Prostate gland (tissue), 2 donors: ENCODE measurements at regions not wholly inside any gene's neighbourhood (a gene's known extent, or its start where the extent isn't known, plus 50 kb on each side); places are given as distances from the start of the nearest gene placed in this dataset.

Source experiments
- DNase-seq: peaks from one replicate; pipeline ENCODE4 v3.0.0-alpha.2; 2019; ENCODE audit warnings: low spot score
- H3K27ac ChIP-seq, 2 donors: fragments of 200-600 bp; sonication (generic); 2 replicates each; pipeline ENCODE4 v1.5.1; 2017 to 2019
- H3K27me3 ChIP-seq: fragments of 200-600 bp; sonication (generic); replicated peaks from 2 replicates; pipeline ENCODE4 v1.5.1; 2019; ENCODE audit not compliant: insufficient read depth
- H3K36me3 ChIP-seq, 2 donors: fragments of 200-600 bp; sonication (generic); 1 replicate in 1 of 2; 2 replicates in 1 of 2; pipeline versions ENCODE4 v1.5.1 to v1.8.1; 2017 to 2019
- H3K4me1 ChIP-seq: fragments of 200-600 bp; sonication (generic); replicated peaks from 2 replicates; pipeline ENCODE4 v1.5.1; 2019
- H3K4me3 ChIP-seq, 2 donors: fragments of 200-600 bp; sonication (generic); 2 replicates each; pipeline ENCODE4 v1.5.1; 2017 to 2019
- H3K9me3 ChIP-seq: fragments of 200-600 bp; sonication (generic); 2 replicates; pipeline ENCODE4 v1.5.1; 2017
- POLR2A ChIP-seq: fragments of 450-650 bp; IDR thresholded peaks from one replicate; pipeline ENCODE4 v1.6.1; 2016; ENCODE audit warnings: antibody characterized with exemption, mild to moderate bottlenecking
- POLR2AphosphoS5 ChIP-seq: sonication (generic); formaldehyde crosslinking; IDR thresholded peaks from one replicate; pipeline ENCODE4 v1.6.1; 2017; ENCODE audit warnings: antibody characterized with exemption
- WGBS: methylation state at CpG from one replicate; pipeline ENCODE4 v1.1.5; 2018; 5-methylcytosine and 5-hydroxymethylcytosine counted together
- intact Hi-C: fragments of 100-400 bp; cut with DNase I; formaldehyde crosslinking; loops from one replicate; pipeline ENCODE4 v1.14.2; 2022
- TF ChIP-seq, protein P1 (sequence below), 4 experiments: fragments of 200-600 bp in 2 of 4; fragments of 450-650 bp in 2 of 4; sonication (generic) in 2 of 4; IDR thresholded peaks; 1 replicate in 3 of 4; 2 replicates in 1 of 4; pipeline ENCODE4 v1.5.1; 2016 to 2019; ENCODE audit warnings: antibody characterized with exemption in 4 of 4, mild to moderate bottlenecking in 2 of 4, moderate library complexity in 2 of 4

DNA sequence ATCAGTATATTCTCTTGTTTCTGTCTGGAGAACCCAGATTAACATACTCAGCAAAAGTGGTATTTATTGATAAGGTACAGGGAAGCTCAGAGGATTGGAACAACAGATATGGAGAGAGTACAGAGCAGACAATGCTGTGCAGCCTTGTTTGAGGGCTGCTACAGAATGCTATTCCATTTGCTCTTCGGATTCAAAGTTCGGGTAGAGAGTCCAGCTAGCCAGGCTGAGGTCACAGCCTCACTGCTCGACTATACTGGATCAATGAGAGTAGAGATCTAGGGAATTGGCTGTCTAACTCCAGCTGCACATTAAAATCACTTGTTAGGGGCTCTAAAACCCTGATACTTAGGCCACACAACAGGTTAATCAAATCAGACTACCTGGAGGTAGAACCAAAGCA lies 200.1 kb upstream of the BTBD3 start:
- TF ChIP-seq, protein P1, sequence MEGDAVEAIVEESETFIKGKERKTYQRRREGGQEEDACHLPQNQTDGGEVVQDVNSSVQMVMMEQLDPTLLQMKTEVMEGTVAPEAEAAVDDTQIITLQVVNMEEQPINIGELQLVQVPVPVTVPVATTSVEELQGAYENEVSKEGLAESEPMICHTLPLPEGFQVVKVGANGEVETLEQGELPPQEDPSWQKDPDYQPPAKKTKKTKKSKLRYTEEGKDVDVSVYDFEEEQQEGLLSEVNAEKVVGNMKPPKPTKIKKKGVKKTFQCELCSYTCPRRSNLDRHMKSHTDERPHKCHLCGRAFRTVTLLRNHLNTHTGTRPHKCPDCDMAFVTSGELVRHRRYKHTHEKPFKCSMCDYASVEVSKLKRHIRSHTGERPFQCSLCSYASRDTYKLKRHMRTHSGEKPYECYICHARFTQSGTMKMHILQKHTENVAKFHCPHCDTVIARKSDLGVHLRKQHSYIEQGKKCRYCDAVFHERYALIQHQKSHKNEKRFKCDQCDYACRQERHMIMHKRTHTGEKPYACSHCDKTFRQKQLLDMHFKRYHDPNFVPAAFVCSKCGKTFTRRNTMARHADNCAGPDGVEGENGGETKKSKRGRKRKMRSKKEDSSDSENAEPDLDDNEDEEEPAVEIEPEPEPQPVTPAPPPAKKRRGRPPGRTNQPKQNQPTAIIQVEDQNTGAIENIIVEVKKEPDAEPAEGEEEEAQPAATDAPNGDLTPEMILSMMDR (IDR thresholded peaks at IDR 0.05), result no peak
- TF ChIP-seq POLR2AphosphoS5, result no peak
- TF ChIP-seq POLR2A, result no peak
- H3K4me3 ChIP-seq, result no peak overlapping the region
- 100% methylated on average over 3 of the region's 3 CpGs for WGBS
- DNase-seq, result no peak
- H3K4me1 ChIP-seq, result no peaks in the 10 kb centered on the region
- H3K27me3 ChIP-seq, result no peaks in the 10 kb centered on the region
- intact Hi-C loops, result no loop called here
- no peaks in the 10 kb centered on the region for H3K36me3 ChIP-seq
- H3K9me3 ChIP-seq, result no peaks in the 10 kb centered on the region
- no peak overlapping the region for H3K27ac ChIP-seq

DNA sequence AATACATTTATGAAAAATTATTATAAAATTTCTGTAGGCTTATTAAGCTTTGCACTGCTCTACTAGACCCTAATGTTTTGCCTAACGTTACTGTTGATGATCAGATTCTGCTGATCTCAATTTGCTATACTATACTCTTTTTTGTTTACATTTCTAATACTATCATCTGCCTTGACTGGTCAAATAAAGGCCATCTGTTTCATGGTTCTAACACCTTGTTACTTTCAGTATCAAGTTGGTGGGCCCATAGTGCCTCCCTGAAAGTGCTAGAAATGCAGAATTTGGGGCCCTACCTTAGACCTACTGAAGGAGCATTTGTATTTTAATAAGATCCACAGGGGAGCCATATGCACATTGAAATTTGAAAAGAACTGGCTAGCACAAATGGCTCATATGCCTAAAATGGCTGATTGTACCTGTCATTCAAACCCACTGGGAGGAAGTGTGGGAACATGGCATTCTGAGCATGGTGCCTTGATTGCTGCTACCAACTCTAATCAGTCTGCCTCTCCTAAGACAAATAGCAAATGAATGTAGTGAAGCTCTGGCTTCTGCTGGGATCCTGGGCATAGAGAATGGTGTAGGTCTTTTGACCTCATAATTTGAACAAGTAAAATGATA lies 199.1 kb upstream of the BTBD3 start:
- no peaks in the 10 kb centered on the region for H3K4me1 ChIP-seq
- H3K27me3 ChIP-seq, result no peaks in the 10 kb centered on the region
- no peak overlapping the region for H3K4me3 ChIP-seq
- DNase-seq, result no peak
- WGBS, result 80% methylated on average over 1 of the region's 1 CpG
- intact Hi-C loops, result no loop called here
- TF ChIP-seq POLR2AphosphoS5, result no peak
- TF ChIP-seq, protein P1 (IDR thresholded peaks at IDR 0.05), result no peak
- TF ChIP-seq POLR2A, result no peak
- no peaks in the 10 kb centered on the region for H3K9me3 ChIP-seq
- H3K27ac ChIP-seq, result no peak overlapping the region
- no peaks in the 10 kb centered on the region for H3K36me3 ChIP-seq

DNA sequence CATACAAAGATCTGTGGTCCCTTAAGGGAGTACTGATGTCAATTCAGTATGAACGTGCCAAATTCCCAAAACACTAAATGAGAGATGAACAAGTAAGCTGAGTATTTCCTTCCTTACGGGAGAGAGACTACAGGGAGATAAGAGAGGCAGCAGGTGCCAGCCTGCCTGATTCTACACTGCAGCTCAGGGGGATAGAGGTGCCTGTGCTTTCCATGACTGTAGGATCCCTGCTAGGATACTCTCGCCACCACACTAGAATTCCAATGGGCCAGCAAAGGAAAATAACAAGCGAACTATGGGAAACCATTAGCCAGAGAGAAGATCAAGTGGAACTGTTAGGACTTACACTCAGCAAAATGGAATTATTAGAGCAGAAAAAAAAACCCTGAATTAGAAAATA lies 198.5 kb upstream of the BTBD3 start:
- H3K27ac ChIP-seq, result no peak overlapping the region
- no peaks in the 10 kb centered on the region for H3K4me1 ChIP-seq
- H3K9me3 ChIP-seq, result no peaks in the 10 kb centered on the region
- DNase-seq, result no peak
- no peaks in the 10 kb centered on the region for H3K36me3 ChIP-seq
- intact Hi-C loops, result no loop called here
- TF ChIP-seq POLR2AphosphoS5, result no peak
- 62% methylated on average over 4 of the region's 4 CpGs for WGBS
- H3K27me3 ChIP-seq, result no peaks in the 10 kb centered on the region
- H3K4me3 ChIP-seq, result no peak overlapping the region

DNA sequence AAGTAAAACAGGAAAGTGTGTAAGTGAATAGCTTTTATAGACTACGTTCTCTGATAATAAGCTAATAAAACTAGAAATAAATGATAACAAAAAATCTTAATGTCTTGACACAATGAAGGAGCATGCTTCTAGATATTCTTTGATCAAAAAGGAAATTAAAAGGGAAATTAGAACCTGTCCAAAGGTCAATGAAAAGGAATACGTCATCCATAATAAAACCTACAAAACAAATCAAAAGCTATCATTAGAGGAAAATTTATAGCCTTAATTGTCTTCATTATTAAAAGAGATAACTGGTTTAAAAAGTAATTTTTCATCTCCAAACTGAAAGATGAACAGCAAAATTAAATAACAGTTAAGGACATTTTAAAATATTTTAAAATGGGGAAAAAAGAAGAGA lies 196.3 kb upstream of the BTBD3 start:
- no peaks in the 10 kb centered on the region for H3K9me3 ChIP-seq
- intact Hi-C loops, result no loop called here
- H3K36me3 ChIP-seq, result no peaks in the 10 kb centered on the region
- H3K4me1 ChIP-seq, result no peaks in the 10 kb centered on the region
- no peak overlapping the region for H3K4me3 ChIP-seq
- H3K27ac ChIP-seq, result no peak overlapping the region
- no peaks in the 10 kb centered on the region for H3K27me3 ChIP-seq
- no peak for DNase-seq
- 81% methylated on average over 2 of the region's 2 CpGs for WGBS
- TF ChIP-seq POLR2AphosphoS5 (no peak), POLR2A (no peak)
- TF ChIP-seq, protein P1 (IDR thresholded peaks at IDR 0.05), result no peak

DNA sequence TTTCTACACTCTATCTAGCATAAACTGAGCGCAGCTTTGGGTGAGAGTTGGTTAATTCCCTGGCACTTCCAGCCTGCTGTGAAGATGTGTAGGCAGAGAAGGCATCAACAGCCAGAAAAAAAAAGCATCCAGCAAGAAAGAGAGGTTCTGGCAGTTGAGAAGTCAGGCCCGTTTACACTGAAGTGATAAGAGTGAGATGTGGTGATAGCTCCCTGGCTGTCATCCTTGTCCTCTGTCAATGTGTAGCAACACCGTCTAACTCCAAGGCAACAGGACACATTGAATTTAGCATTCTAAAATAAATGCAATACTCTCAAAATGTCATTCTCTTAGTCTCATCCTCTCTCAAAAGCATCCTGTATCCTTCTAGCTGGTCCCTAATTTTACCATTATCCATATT lies 193.6 kb upstream of the BTBD3 start:
- Histone ChIP-seq H3K4me3 (no peak overlapping the region), H3K4me1 (no peaks in the 10 kb centered on the region), H3K36me3 (no peaks in the 10 kb centered on the region), H3K27me3 (no peaks in the 10 kb centered on the region), H3K9me3 (no peaks in the 10 kb centered on the region), H3K27ac (no peak overlapping the region)
- no peak for DNase-seq
- intact Hi-C loops, result no loop called here
- TF ChIP-seq, protein P1 (IDR thresholded peaks at IDR 0.05), result no peak
- TF ChIP-seq POLR2A (no peak), POLR2AphosphoS5 (no peak)
- WGBS, result 70% methylated on average over 3 of the region's 3 CpGs
